Naive thymus-derived CD8-positive, alpha-beta T cell (primary cell): ENCODE measurements at regions not wholly inside any gene's neighbourhood (a gene's known extent, or its start where the extent isn't known, plus 50 kb on each side); places are given as distances from the start of the nearest gene placed in this dataset.

Source experiments
- ATAC-seq, 2 donors: fragments of 150-1000 bp; cut with Tn5 transposase in 1 of 2; sonication (Bioruptor Pico), chemical (Tn5 transposase) in 1 of 2; 1 replicate in 1 of 2; 2 replicates in 1 of 2; pipeline ENCODE4 v1.10.0; 2021; ENCODE audit warnings: mild to moderate bottlenecking in 2 of 2, moderate library complexity in 2 of 2
- POLR2A ChIA-PET: fragments of 350-600 bp; sonication (Branson Sonifier 250); formaldehyde crosslinking; loops from one replicate; lab custom pipeline; 2021; ENCODE audit warnings: antibody characterized with exemption; lab: Charles Lee
- DNase-seq, 10 donors: peaks; one replicate each; pipeline versions ENCODE4 v3.0.0 to v3.0.0-alpha.2; 2020 to 2022
- H3K27ac Mint-ChIP-seq, 10 donors: one replicate each; pipeline ENCODE4 v1.8.0; 2020 to 2022; ENCODE audit warnings: mild to moderate bottlenecking in 10 of 10, mixed read lengths in 10 of 10, moderate library complexity in 4 of 10, inconsistent platforms in 1 of 10
- H3K27me3 Mint-ChIP-seq, 5 donors: one replicate each; pipeline ENCODE4 v1.8.0; 2021 to 2022; ENCODE audit warnings: mixed read lengths in 5 of 5
- H3K36me3 Mint-ChIP-seq, 3 donors: one replicate each; pipeline ENCODE4 v1.8.0; 2020 to 2022; ENCODE audit warnings: mixed read lengths in 3 of 3, mild to moderate bottlenecking in 2 of 3, inconsistent platforms in 1 of 3
- H3K4me1 Mint-ChIP-seq, 4 donors: one replicate each; pipeline ENCODE4 v1.8.0; 2021 to 2022; ENCODE audit warnings: mixed read lengths in 4 of 4
- H3K4me3 Mint-ChIP-seq, 10 donors: one replicate each; pipeline ENCODE4 v1.8.0; 2020 to 2022; ENCODE audit warnings: mild to moderate bottlenecking in 10 of 10, mixed read lengths in 10 of 10, moderate library complexity in 6 of 10, inconsistent platforms in 1 of 10
- H3K9me3 Mint-ChIP-seq, 9 donors: one replicate each; pipeline ENCODE4 v1.8.0; 2020 to 2022; ENCODE audit warnings: mixed read lengths in 9 of 9, mild to moderate bottlenecking in 3 of 9, inconsistent platforms in 1 of 9, moderate library complexity in 1 of 9

DNA sequence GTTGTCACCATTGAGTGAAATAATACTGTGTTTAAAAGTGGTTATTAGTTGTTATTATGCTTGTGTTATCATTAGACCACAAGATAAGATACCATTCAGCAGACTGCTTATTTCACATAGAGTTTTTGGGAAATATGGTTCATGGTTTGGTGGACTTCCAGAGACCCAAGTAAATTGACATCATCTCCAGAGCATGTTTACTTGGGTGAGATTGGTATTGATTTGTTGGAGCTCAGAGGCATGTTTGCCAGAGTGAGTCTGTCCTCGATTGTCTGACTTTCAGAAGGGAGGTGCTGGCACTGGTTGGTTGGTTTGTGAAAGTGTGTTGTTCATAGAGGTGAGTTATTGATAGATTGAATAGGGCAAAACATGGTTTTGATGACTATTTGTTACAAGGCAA is 291.4 kb downstream of the TGFB2 start:
- H3K4me3 Mint-ChIP-seq = no peak overlapping the region
- H3K9me3 Mint-ChIP-seq = peaks cover 0 to 15% (median 4%) of the 10 kb centered on the region in 9 donors
- POLR2A ChIA-PET = no interaction called here
- H3K27me3 Mint-ChIP-seq = peaks cover 0 to 3% (median 0%) of the 10 kb centered on the region in 5 donors
- no peak for ATAC-seq
- no peaks in the 10 kb centered on the region for H3K4me1 Mint-ChIP-seq
- no peak for DNase-seq
- peaks cover 0 to under 1% (median 0%) of the 10 kb centered on the region in 3 donors for H3K36me3 Mint-ChIP-seq
- no peak overlapping the region for H3K27ac Mint-ChIP-seq

DNA sequence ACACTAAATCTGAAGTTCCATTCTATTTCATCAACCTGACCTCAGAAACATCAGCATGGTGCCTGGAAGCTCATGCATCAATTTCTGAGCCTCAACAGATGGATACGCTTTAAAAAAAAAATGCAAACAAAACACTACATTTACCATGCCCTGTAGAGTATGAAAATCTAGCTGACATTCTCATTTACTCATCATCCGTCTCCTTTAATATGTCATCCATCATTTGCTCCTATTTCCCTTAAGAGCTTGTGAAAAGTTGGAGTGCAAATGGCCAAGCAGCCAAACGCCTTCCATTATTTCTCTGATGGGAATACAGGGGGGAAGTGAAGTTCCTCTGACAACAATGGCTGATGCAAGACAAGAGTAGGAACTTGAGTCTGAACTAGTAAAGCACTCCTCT is 295.0 kb downstream of the TGFB2 start:
- no peak for DNase-seq
- Mint-ChIP-seq H3K9me3 (no peaks in the 10 kb centered on the region), H3K27me3 (peaks cover 0 to 3% (median 0%) of the 10 kb centered on the region in 5 donors), H3K4me3 (no peak overlapping the region), H3K27ac (no peak overlapping the region), H3K4me1 (no peaks in the 10 kb centered on the region), H3K36me3 (no peaks in the 10 kb centered on the region)
- POLR2A ChIA-PET = no interaction called here
- ATAC-seq = no peak

DNA sequence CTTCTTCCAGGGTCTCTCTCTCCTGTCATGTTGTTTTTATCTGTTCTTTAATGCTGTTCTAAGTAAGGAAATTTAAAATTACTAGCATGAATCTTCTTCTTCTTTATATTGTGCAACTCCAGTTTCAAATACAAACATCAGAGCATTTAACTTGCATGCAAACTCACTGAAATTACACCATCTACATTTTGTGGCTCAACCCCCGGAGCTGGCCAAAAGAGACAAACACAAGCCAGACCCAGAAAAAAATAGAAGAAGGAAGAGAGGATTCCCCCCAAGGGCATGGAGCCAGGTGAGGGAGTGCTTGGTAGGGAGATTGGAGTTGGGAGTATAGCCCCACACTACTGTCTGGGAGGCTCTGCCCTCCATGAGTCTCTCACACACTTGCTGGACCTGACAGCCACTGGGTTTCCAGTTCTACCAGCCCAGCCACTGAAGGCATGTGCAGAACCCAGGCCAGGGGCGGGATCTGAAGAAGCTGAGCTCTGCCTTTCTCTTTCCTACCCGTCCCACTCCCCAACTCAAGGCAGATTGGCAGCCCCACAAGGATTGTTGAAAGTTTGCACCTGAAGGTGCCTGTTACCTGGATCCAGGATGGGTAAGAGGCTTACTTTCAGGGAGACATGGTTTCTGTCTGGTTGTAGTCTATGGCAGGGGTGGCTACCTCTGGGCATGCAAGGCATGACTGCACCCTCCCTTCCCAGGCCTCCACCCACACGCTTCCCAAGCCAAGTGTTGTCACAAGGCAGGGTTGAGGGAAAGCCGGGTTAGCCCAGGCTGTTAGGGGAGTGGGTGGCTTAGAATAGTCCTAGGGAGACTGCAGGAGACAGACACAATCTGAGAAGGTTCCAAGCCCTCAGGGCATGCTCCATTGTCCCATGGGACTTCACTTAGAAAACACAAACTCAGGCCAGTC is 297.2 kb downstream of the TGFB2 start:
- Mint-ChIP-seq H3K27me3 (no peaks in the 10 kb centered on the region), H3K4me1 (no peaks in the 10 kb centered on the region), H3K9me3 (no peaks in the 10 kb centered on the region), H3K4me3 (no peak overlapping the region), H3K36me3 (no peaks in the 10 kb centered on the region), H3K27ac (no peak overlapping the region)
- no peak for ATAC-seq
- POLR2A ChIA-PET = no interaction called here
- no peak for DNase-seq

DNA sequence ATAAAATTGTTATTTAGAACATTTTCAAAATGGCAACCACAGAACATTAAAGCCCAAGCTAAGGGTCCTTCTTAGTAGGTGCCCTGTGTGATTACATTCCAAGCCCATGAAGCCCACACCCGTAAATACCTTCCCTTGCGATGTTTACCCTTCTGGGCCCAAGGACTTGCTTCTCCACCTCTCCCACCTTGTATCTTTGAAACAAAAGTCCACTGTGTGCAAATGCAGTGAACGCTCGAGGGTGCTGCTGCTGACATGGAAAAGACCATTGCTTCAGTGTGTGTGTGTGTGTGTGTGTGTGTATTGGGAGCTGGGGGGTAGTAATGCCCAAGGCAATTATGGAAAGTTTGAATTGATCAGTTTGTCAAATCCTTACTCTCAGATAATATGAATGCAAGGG is 298.1 kb downstream of the TGFB2 start:
- POLR2A ChIA-PET = no interaction called here

DNA sequence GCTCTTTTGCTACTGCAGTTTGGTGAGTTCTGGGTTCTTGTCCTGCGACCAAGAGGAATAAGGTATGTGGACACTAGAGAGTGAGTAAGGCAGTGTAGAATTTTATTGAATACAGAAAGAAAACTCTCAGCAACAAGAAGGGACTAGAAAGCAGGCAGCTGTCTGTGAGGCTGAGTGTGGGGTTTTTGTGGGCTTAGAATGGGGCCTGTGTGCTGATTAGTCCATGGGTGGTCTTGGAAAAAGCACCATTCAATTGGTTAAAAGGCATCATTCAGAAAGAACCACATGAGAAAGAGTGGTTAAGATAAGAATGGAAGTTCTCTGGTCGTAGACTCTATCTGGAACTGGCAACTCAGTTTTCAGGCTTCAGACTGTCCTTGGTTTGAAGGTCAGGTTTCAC is 298.8 kb downstream of the TGFB2 start:
- ATAC-seq = no peak
- Mint-ChIP-seq H3K9me3 (peaks cover 0 to 2% (median 0%) of the 10 kb centered on the region in 9 donors), H3K4me1 (no peaks in the 10 kb centered on the region), H3K36me3 (no peaks in the 10 kb centered on the region), H3K27ac (no peak overlapping the region), H3K4me3 (no peak overlapping the region), H3K27me3 (no peaks in the 10 kb centered on the region)
- DNase-seq = no peak
- POLR2A ChIA-PET = no interaction called here

More for the DNA sequence above, 298.1 kb downstream of the TGFB2 start:
- H3K36me3 Mint-ChIP-seq = no peaks in the 10 kb centered on the region
- no peaks in the 10 kb centered on the region for H3K27me3 Mint-ChIP-seq
- no peak for DNase-seq
- no peaks in the 10 kb centered on the region for H3K9me3 Mint-ChIP-seq
- H3K27ac Mint-ChIP-seq = no peak overlapping the region
- no peak overlapping the region for H3K4me3 Mint-ChIP-seq
- ATAC-seq = no peak
- H3K4me1 Mint-ChIP-seq = no peaks in the 10 kb centered on the region

DNA sequence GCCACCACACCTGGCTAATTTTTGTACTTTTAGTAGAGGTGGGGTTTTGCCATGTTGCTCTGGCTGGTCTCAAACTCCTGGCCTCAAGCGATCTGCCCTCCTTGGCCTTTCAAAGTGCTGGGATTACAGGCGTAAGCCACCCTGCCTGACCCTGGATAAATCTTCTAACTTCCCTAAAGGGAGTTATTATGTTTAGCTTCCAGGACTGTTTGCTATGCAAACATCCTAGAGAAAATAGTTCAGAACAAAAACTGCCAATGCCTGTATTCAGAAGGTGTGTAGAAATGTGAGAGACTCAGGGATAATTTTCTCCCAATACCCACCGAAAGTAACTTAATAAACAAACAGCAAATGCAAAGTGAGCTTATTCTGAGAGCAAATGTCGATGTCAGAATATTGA is 301.2 kb downstream of the TGFB2 start:
- Mint-ChIP-seq H3K4me3 (no peak overlapping the region), H3K27me3 (no peaks in the 10 kb centered on the region), H3K27ac (no peak overlapping the region), H3K36me3 (no peaks in the 10 kb centered on the region), H3K9me3 (peaks cover 0 to 7% (median 0%) of the 10 kb centered on the region in 9 donors), H3K4me1 (no peaks in the 10 kb centered on the region)
- no peak for ATAC-seq
- POLR2A ChIA-PET = no interaction called here
- no peak for DNase-seq

DNA sequence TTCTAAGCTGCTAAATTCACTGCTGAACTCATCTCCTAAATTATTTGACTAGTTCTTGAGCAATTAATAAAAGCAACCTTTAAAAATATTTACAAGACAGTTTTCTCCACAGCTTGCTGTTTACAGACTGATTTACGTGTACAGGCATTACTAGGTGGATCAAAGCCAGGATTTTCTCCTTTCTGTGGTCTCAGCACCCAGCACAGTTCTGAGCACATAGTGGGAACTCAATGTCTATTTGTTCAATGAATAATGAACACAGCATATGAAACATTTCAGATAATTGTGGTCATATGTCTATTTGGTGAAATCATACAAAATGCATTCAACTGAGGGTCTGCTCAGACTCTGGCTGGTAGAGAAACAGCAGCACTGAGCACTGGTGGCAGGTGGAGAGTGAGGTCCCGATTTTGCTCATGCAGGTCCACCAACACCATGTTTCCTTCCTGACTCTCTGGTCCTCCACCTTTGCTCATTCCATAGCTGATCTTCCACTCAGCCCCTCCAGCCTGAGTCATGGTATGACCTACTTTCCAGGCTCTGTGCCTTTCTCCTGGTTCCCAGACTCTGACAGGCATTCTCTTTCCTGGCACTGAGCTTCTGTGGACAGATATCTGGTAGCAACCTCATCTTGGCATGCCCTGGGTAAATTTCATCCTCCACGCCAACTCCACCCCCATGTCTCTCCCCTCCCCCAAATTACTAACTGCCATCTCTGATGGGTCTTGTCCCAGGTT is 311.3 kb downstream of the TGFB2 start:
- Mint-ChIP-seq H3K27me3 (peaks cover 1 to 26% (median 2%) of the 10 kb centered on the region in 5 donors), H3K27ac (no peak overlapping the region), H3K36me3 (no peaks in the 10 kb centered on the region), H3K4me1 (no peaks in the 10 kb centered on the region), H3K4me3 (no peak overlapping the region), H3K9me3 (peaks cover 0 to 13% (median 2%) of the 10 kb centered on the region in 9 donors)
- ATAC-seq = no peak
- DNase-seq = no peak
- POLR2A ChIA-PET = no interaction called here

DNA sequence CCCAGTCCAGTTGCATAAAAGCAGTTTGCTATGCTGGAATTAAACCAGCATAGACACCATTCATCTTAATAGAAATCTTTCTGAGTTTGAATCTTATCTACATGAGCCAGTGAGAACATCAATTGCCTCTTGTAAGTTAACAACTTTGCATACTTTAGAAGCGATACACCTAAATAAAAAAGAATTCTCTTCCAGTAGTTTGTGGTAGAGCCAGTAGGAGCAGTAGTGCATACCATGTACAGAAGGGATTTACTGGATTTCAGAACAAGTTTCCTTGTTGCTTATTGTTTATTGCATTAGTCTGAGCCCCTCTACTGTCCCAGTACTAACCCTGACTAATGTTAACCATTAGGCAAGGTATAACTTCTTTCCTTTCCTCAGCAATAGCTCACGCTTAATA is 313.1 kb downstream of the TGFB2 start:
- no peak overlapping the region for H3K4me3 Mint-ChIP-seq
- POLR2A ChIA-PET = no interaction called here
- DNase-seq = no peak
- no peaks in the 10 kb centered on the region for H3K36me3 Mint-ChIP-seq
- H3K4me1 Mint-ChIP-seq = no peaks in the 10 kb centered on the region
- no peak overlapping the region for H3K27ac Mint-ChIP-seq
- H3K27me3 Mint-ChIP-seq = peaks cover 1 to 26% (median 3%) of the 10 kb centered on the region in 5 donors
- H3K9me3 Mint-ChIP-seq = peaks cover 0 to 6% (median 0%) of the 10 kb centered on the region in 9 donors
- no peak for ATAC-seq

DNA sequence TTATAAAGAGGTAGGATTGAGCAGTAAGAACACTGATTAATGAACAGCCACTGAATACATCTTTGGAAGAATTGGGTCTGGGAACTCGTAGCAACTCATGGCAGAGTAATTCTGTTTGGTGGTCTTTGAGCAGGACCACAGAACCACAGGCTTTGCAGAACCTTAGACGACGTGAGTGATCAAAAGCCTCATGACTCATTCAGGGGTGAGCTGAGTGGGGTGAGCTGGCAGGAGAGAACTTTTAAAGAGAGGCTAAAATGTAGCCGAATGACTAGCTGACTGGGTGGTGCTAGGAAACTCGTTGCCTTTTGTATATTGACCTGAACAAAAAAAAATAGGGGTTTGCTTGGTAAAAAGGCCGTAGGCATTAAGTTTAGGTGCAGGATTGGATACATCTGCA is 313.8 kb downstream of the TGFB2 start:
- peaks cover 0 to 8% (median 0%) of the 10 kb centered on the region in 9 donors for H3K9me3 Mint-ChIP-seq
- no peak for ATAC-seq

DNA sequence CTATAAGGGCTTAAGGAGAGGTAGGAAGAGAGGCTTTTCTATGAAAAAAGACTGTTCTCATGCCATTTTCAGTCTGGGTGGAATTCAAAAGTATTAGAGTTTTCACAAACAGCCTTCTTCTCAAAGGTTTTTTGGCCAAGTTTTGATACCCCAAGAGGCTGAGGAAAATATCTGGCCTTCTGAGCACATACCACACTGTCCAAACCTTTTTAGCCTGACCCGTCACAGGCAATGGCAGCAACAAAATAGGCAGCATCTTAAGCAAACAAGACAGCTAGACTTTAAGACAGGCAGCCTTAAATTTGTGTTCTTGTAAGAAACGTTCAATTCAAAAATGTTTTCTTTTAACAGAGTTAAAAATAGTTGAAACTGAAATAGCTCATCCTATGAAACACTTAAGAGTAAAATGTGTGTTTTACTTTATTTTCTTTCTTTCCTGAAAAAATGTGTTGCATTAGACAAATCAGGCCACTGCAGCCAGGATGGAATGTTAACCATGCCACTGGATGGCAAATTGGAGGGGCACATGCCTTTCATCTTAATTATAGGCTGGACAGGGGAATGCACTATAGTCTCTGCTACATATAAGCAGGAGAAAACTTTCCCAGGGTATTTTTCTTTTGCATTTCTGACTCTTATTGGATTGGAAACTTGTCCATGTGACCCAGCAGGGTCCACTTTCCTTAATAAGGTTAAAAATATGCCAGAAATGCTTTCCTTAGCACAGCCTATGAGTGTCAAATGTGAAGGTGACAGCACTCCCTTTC is 315.0 kb downstream of the TGFB2 start:
- Mint-ChIP-seq H3K4me1 (no peaks in the 10 kb centered on the region), H3K4me3 (no peak overlapping the region), H3K36me3 (no peaks in the 10 kb centered on the region), H3K27ac (no peak overlapping the region), H3K9me3 (peaks cover 0 to 8% (median 0%) of the 10 kb centered on the region in 9 donors), H3K27me3 (peaks cover 1 to 22% (median 3%) of the 10 kb centered on the region in 5 donors)
- no peak for DNase-seq
- ATAC-seq = no peak
- POLR2A ChIA-PET = no interaction called here

More for the DNA sequence above, 313.8 kb downstream of the TGFB2 start:
- POLR2A ChIA-PET = no interaction called here
- Mint-ChIP-seq H3K27me3 (peaks cover under 1 to 26% (median 3%) of the 10 kb centered on the region in 5 donors), H3K4me3 (no peak overlapping the region), H3K27ac (no peak overlapping the region), H3K36me3 (no peaks in the 10 kb centered on the region), H3K4me1 (no peaks in the 10 kb centered on the region)
- DNase-seq = no peak

DNA sequence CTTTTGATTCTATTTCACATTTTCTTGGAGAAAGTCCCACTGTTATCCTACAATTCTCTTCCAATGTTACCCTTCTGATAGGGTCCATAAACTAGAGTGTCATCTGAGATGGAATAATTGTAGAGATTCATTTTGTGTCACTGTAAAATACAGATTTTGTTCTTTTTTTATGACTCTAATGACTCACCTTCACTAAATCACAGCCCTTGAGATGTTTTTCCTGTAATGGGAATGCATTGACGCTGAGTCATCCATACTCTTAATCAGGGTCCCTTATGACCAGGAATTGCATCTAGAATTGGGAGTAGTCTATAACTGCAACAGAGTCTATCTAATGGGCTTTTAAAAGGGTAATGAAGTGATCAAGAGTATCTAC is 315.5 kb downstream of the TGFB2 start:
- Mint-ChIP-seq H3K4me3 (no peak overlapping the region), H3K36me3 (no peaks in the 10 kb centered on the region), H3K4me1 (no peaks in the 10 kb centered on the region), H3K9me3 (peaks cover 0 to 6% (median 0%) of the 10 kb centered on the region in 9 donors), H3K27ac (no peak overlapping the region), H3K27me3 (peaks cover 1 to 16% (median 3%) of the 10 kb centered on the region in 5 donors)
- ATAC-seq = no peak
- POLR2A ChIA-PET = no interaction called here
- DNase-seq = no peak

DNA sequence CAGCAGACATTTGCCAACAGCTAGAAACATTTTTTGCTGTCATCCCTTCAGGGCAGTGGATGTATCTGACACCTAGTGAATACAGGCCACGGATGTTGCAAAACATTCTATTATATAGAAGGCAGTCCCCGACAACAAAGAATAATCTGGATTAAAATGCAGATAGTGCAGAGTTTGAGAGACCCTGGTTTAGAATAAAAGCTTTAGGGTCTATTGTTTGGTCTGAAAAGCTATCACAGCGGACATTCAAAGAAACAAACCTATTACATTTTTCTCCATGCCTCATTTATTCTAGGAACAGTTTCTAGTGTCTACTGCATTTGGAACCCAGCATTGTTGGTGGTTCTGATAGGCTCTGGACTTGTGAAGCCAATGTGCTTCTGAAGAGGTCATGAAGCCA is 316.3 kb downstream of the TGFB2 start:
- H3K4me3 Mint-ChIP-seq = no peak overlapping the region
- ATAC-seq = no peak
- H3K27me3 Mint-ChIP-seq = peaks cover 1 to 9% (median 2%) of the 10 kb centered on the region in 5 donors
- POLR2A ChIA-PET = no interaction called here
- DNase-seq = no peak
- H3K36me3 Mint-ChIP-seq = no peaks in the 10 kb centered on the region
- no peak overlapping the region for H3K27ac Mint-ChIP-seq
- H3K4me1 Mint-ChIP-seq = no peaks in the 10 kb centered on the region
- H3K9me3 Mint-ChIP-seq = peaks cover 0 to 6% (median 1%) of the 10 kb centered on the region in 9 donors
